Fibroblast of villous mesenchyme (primary cell): ENCODE measurements at regions not wholly inside any gene's neighbourhood (a gene's known extent, or its start where the extent isn't known, plus 50 kb on each side); places are given as distances from the start of the nearest gene placed in this dataset.

Source experiments
- DNase-seq: peaks from one replicate; pipeline ENCODE4 v3.0.0-alpha.2; 2010; ENCODE audit warnings: low read depth
- H3K4me3 ChIP-seq: 2 replicates; pipeline ENCODE4 v1.5.1; 2011; ENCODE audit warnings: low read depth, mild to moderate bottlenecking, low read length
- TF ChIP-seq, protein P1 (sequence below): IDR thresholded peaks from 2 replicates; pipeline ENCODE4 v1.5.1; 2012; ENCODE audit warnings: low read depth, mild to moderate bottlenecking, low read length; ENCODE audit not compliant: insufficient read depth

DNA sequence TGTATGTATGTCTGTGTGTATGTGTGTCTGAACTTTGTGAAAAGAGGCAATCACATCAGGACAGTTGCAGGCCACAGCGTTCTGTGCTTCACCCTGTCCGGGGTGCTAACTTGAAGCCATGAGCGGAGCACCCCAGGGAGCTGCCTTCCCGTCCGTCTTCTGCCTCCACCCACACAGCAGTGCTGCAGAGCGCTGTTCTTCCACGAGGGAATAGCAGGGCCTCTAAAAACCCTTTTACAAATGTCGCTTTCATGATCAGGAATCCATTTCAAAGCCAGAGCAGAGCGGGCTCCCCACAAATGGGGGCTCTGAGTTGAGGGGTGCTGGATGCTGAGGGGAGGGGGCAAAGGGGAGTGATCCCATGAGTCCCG, 131.5 kb downstream of the RNASET2 start:
- TF ChIP-seq, protein P1, sequence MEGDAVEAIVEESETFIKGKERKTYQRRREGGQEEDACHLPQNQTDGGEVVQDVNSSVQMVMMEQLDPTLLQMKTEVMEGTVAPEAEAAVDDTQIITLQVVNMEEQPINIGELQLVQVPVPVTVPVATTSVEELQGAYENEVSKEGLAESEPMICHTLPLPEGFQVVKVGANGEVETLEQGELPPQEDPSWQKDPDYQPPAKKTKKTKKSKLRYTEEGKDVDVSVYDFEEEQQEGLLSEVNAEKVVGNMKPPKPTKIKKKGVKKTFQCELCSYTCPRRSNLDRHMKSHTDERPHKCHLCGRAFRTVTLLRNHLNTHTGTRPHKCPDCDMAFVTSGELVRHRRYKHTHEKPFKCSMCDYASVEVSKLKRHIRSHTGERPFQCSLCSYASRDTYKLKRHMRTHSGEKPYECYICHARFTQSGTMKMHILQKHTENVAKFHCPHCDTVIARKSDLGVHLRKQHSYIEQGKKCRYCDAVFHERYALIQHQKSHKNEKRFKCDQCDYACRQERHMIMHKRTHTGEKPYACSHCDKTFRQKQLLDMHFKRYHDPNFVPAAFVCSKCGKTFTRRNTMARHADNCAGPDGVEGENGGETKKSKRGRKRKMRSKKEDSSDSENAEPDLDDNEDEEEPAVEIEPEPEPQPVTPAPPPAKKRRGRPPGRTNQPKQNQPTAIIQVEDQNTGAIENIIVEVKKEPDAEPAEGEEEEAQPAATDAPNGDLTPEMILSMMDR: no peak
- no peak overlapping the region for H3K4me3 ChIP-seq
- DNase-seq: no peak

DNA sequence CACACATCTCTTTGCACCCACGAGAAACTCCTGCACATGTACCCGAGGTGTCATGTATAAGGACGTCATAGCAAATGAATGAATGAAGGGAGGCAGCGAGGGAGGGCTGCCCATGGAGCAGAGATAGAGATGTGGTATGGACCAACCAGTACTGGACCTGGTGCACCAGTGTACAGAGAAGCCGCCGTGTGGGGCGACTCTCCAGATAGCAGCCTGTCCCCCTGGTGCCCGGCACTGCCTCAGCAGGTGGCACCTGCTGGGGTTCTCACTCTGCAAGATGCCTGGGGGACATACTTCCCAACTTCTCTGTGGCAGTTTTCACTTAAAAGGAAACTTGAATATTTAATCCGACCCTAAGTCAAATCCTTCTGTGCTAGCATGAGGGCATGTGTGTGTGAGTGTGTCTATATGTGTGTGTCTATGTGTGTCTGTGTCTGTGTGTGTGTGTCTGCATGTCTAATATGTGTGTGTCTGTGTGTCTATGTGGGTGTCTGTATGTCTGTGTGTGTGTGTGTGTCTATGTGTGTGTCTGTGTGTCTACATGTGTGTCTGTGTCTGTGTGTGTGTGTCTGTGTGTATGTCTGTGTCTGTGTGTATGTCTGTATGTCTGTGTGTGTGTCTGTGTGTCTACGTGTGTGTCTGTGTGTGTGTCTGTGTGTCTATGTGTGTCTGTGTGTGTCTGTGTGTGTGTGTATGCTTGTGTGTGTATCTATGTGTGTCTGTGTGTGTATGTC, 132.0 kb downstream of the RNASET2 start:
- no peak overlapping the region for H3K4me3 ChIP-seq
- TF ChIP-seq, protein P1: no peak
- DNase-seq: no peak

DNA sequence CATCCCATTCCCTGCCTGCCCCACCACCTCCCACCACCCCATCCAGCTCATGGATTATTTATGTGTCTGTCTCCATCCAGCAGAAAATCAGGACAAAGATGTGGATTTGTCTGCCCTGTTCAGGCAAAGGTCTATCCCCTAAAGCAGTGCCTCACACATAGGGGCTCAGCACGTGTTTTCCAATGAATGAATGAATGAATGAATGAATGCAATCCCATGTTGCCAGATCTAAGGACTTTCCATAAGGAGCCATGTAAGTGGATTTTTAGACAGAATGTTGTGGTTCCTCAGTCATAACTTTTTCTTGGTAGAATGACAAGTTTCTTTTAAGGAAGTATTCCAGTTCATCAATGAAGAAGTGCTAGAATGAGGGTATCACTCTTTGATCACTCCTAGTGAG, 133.7 kb downstream of the RNASET2 start:
- TF ChIP-seq, protein P1: no peak
- H3K4me3 ChIP-seq: no peak overlapping the region
- no peak for DNase-seq

DNA sequence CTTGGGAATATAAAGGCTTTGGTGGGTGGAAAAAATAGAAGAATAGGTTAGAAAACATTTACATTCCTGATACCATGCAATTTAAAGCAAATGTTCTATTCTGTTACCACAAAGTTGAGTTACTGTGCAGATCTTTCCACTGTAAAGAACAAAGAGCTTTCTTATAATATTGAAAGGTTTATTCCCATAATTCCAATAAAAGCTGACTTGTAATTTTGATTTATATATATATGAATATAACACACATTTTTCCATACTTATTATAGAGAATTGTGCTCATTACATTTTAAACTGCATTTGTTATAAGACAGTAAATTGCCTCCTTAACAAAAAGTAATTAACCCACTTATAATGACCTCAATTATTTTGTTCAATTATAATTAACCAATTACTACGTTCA, 135.9 kb downstream of the RNASET2 start:
- no peak overlapping the region for H3K4me3 ChIP-seq
- DNase-seq: no peak
- TF ChIP-seq, protein P1: no peak

- no peak overlapping the region for H3K4me3 ChIP-seq
- TF ChIP-seq, protein P1: no peak
- DNase-seq: no peak
Observed at GRCh38 chr6:166820070-166820469, 136.3 kb downstream of the RNASET2 start.

DNA sequence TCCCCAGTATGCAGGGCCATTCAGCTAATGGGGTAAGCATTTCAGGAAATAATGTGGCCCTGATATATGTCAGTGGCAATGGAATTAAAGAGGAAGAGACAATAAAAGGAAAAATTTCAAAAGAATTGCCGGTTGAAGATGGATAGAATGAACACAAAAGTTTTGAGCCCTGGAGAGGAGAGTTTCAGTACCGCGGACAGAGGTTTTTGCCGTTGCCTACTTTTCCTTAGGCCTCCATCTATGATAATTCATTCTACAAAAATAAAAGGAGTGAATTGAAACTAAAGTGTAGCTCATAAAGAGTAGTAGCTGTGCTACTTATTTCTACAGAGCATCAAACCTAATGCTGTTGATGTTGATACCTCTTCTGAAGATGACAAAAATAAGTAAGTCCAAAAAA, 140.7 kb downstream of the RNASET2 start:
- TF ChIP-seq, protein P1: no peak
- H3K4me3 ChIP-seq: no peak overlapping the region
- no peak for DNase-seq

GRCh38 chr6:166814390-166814789, 142.0 kb downstream of the RNASET2 start:
- TF ChIP-seq, protein P1: no peak
- no peak overlapping the region for H3K4me3 ChIP-seq
- DNase-seq: no peak
